Upper lobe of left lung (tissue), 6 donors: ENCODE measurements at regions not wholly inside any gene's neighbourhood (a gene's known extent, or its start where the extent isn't known, plus 50 kb on each side); places are given as distances from the start of the nearest gene placed in this dataset.

Source experiments
- ATAC-seq, 2 donors: fragments of 200-7000 bp; cut with Tn5 transposase; one replicate each; pipeline ENCODE4 v1.9.1; 2022; ENCODE audit warnings: mild to moderate bottlenecking in 2 of 2, moderate library complexity in 2 of 2; ENCODE audit not compliant: low FRiP score in 2 of 2
- DNase-seq, 2 donors: peaks; one replicate each; pipeline ENCODE4 v3.0.0-alpha.2; 2019 to 2020
- H3K27ac ChIP-seq, 4 donors: fragments of 200-600 bp; sonication (generic); one replicate each; pipeline ENCODE4 v1.5.1; 2016 to 2019
- H3K27me3 ChIP-seq, 4 donors: fragments of 200-600 bp; sonication (generic); one replicate each; pipeline ENCODE4 v1.5.1; 2017 to 2019
- H3K36me3 ChIP-seq, 4 donors: fragments of 200-600 bp; sonication (generic); one replicate each; pipeline ENCODE4 v1.5.1; 2016 to 2019
- H3K4me1 ChIP-seq, 4 donors: fragments of 200-600 bp; sonication (generic); one replicate each; pipeline ENCODE4 v1.5.1; 2018 to 2019
- H3K4me3 ChIP-seq, 4 donors: fragments of 200-600 bp; sonication (generic); one replicate each; pipeline ENCODE4 v1.5.1; 2017 to 2019; ENCODE audit warnings: mild to moderate bottlenecking in 2 of 4, moderate library complexity in 1 of 4
- H3K9me3 ChIP-seq, 4 donors: fragments of 200-600 bp; sonication (generic); one replicate each; pipeline ENCODE4 v1.5.1; 2018 to 2019
- CTCF ChIP-seq, 6 experiments: fragments of 450-650 bp in 4 of 6; fragments of 200-600 bp in 2 of 6; sonication (generic) in 2 of 6; IDR thresholded peaks; one replicate each; pipeline ENCODE4 v1.5.1; 2016 to 2019; ENCODE audit warnings: antibody characterized with exemption in 6 of 6
- EP300 ChIP-seq, 4 donors: sonication (generic); formaldehyde crosslinking; IDR thresholded peaks; one replicate each; pipeline ENCODE4 v1.5.1; 2017; ENCODE audit warnings: antibody characterized with exemption in 4 of 4, control low read depth in 2 of 4
- POLR2A ChIP-seq, 4 donors: fragments of 450-650 bp; IDR thresholded peaks; one replicate each; pipeline ENCODE4 v1.5.1; 2016 to 2017; ENCODE audit warnings: antibody characterized with exemption in 4 of 4, mild to moderate bottlenecking in 2 of 4
- POLR2AphosphoS5 ChIP-seq, 2 donors: sonication (generic); formaldehyde crosslinking; IDR thresholded peaks; one replicate each; pipeline ENCODE4 v1.5.1; 2017; ENCODE audit warnings: antibody characterized with exemption in 2 of 2
- WGBS, 2 donors: methylation state at CpG; one replicate each; pipeline ENCODE4 v1.1.5; 2017 to 2018; 5-methylcytosine and 5-hydroxymethylcytosine counted together
- donor health status: DM: no; HTN: no; CAD: no; lungs with moderate emphysema.
- donor health status: DM: no; HTN: yes; CAD: no; lungs with severe emphysema.

DNA sequence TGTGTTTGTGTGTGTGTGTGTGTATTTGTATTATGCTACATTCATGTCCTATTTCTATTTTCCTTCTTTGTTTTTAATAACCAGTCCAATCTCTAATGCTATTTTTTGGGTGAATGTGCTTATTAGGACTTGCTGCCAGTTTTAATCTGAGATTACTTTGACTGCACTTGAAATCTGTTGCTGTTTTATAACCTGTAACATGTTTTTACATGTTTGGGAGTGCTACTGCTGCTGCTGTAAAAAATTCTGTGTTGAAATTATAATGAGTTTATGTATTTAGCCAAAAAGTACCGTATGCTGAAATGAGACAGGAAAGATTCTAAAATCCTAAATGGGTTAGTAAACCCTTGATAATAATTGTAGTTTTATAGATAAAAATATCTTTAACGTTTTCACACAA lies 104.7 kb upstream of the SSBP2 start:
- Histone ChIP-seq H3K9me3 (no peaks in the 10 kb centered on the region), H3K27ac (no peak overlapping the region), H3K27me3 (no peaks in the 10 kb centered on the region), H3K4me1 (peaks cover 24 to 45% (median 29%) of the 10 kb centered on the region in 4 donors), H3K36me3 (no peaks in the 10 kb centered on the region), H3K4me3 (no peak overlapping the region)
- DNase-seq (no peak), ATAC-seq (no peak)
- no peak for TF ChIP-seq EP300 (IDR thresholded peaks at IDR 0.05)
- TF ChIP-seq CTCF (IDR thresholded peaks at IDR 0.05) = no peak
- TF ChIP-seq POLR2A (IDR thresholded peaks at IDR 0.05) = no peak
- no peak for TF ChIP-seq POLR2AphosphoS5 (IDR thresholded peaks at IDR 0.05)
- 62% methylated on average over 2 of the region's 2 CpGs for WGBS, 2 donors

DNA sequence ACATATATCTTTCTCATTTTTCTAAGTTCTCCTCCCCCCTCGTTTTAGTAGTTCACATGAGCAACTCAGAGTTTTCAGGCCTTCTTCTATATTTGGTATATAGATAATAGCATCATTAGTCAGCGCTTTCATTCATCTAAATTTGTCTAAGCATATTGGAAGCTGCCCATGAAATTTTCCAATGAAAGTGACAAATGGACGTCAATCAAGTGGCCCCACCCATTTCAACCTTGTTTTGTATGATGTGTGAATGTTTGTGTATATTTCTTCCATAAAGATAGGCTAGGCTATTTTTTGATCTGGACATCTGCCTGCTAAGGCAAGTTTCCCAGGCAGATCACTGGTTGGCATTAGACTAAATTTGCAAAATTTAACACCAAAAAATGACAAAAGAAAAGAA lies 104.0 kb upstream of the SSBP2 start:
- no peaks in the 10 kb centered on the region for H3K27me3 ChIP-seq
- no peak for DNase-seq
- 57 to 61% methylated on average over 3 of the region's 3 CpGs for WGBS, 2 donors
- H3K36me3 ChIP-seq = no peaks in the 10 kb centered on the region
- no peak overlapping the region for H3K27ac ChIP-seq
- H3K4me3 ChIP-seq = no peak overlapping the region
- no peak for ATAC-seq
- peaks cover 31 to 52% (median 33%) of the 10 kb centered on the region in 4 donors for H3K4me1 ChIP-seq
- H3K9me3 ChIP-seq = no peaks in the 10 kb centered on the region
- TF ChIP-seq POLR2A (IDR thresholded peaks at IDR 0.05) = no peak

GRCh38 chr5:81854485-81854884 lies 103.6 kb upstream of the SSBP2 start:
- no peak overlapping the region for H3K27ac ChIP-seq
- no peak overlapping the region for H3K4me3 ChIP-seq
- ATAC-seq = no peak
- no peaks in the 10 kb centered on the region for H3K36me3 ChIP-seq
- H3K4me1 ChIP-seq = peaks cover 31 to 54% (median 33%) of the 10 kb centered on the region in 4 donors
- no peaks in the 10 kb centered on the region for H3K27me3 ChIP-seq
- no peaks in the 10 kb centered on the region for H3K9me3 ChIP-seq
- no peak for DNase-seq
- TF ChIP-seq POLR2AphosphoS5 (IDR thresholded peaks at IDR 0.05) (no peak), EP300 (IDR thresholded peaks at IDR 0.05) (no peak), CTCF (IDR thresholded peaks at IDR 0.05) (no peak), POLR2A (IDR thresholded peaks at IDR 0.05) (no peak)

- H3K9me3 ChIP-seq = no peaks in the 10 kb centered on the region
- H3K36me3 ChIP-seq = no peaks in the 10 kb centered on the region
- H3K27ac ChIP-seq = peak overlapping the region; percentile 73 to 92 (median 86)
- H3K27me3 ChIP-seq = no peaks in the 10 kb centered on the region
- no peak for DNase-seq
- 70 to 78% methylated on average over 6 of the region's 6 CpGs for WGBS, 2 donors
- TF ChIP-seq CTCF (IDR thresholded peaks at IDR 0.05) (no peak), POLR2A (IDR thresholded peaks at IDR 0.05) (no peak), POLR2AphosphoS5 (IDR thresholded peaks at IDR 0.05) (no peak), EP300 (IDR thresholded peaks at IDR 0.05) (no peak)
- peak overlapping the region in 2 of 4 donors; percentile 53 to 62 for H3K4me3 ChIP-seq
- H3K4me1 ChIP-seq = peaks cover 33 to 57% (median 38%) of the 10 kb centered on the region in 4 donors
- no peak for ATAC-seq
These were observed 102.1 kb upstream of the SSBP2 start for GRCh38 chr5:81853030-81853357.

- Histone ChIP-seq H3K27me3 (no peaks in the 10 kb centered on the region), H3K9me3 (no peaks in the 10 kb centered on the region), H3K4me1 (peaks cover 28 to 53% (median 37%) of the 10 kb centered on the region in 4 donors), H3K36me3 (no peaks in the 10 kb centered on the region), H3K27ac (peak overlapping the region; percentile 73 to 92 (median 86)), H3K4me3 (peak overlapping the region; percentile 17 to 62 (median 51))
- ATAC-seq = peak in 1 of 2 donors; percentile 11
- TF ChIP-seq CTCF (IDR thresholded peaks at IDR 0.05) (no peak), POLR2AphosphoS5 (IDR thresholded peaks at IDR 0.05) (peak in 1 of 2 donors; percentile 10)
- WGBS, 2 donors = 5 to 11% methylated on average over 16 to 26 of the region's 26 CpGs
- DNase-seq = peak; percentile 33 to 85
These were observed 101.6 kb upstream of the SSBP2 start for GRCh38 chr5:81852291-81853029.
